Hypothalamus (tissue), 51 donors: ENCODE measurements at regions not wholly inside any gene's neighbourhood (a gene's known extent, or its start where the extent isn't known, plus 50 kb on each side); places are given as distances from the start of the nearest gene placed in this dataset.

Source experiments
- DNase-seq, 51 donors: peaks; one replicate each; lab custom pipeline; 2025; lab: John Stamatoyannopoulos, UW

DNA sequence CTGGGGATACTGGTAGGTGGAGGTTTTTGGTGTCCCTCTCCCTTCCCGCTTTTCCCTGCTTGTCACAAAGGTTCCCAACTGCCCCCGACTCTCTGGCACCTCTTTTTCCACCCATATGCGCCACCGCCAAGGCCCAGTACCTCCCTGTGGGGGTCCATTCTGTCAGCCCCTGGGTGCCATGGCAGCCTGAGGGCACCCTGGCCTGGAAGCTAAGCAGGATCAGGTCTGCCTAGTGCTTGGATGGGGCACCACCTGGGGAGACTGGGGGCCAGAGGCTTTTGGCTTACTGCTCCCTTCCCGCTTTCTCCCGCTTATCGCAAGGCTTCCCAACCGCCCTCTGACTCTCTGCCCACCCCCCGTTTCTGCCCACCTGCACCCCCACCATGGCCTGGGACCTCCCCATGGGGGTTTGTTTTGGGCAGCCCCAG lies 2286.4 kb downstream of the TP53TG3F start:
- DNase-seq: no peak

DNA sequence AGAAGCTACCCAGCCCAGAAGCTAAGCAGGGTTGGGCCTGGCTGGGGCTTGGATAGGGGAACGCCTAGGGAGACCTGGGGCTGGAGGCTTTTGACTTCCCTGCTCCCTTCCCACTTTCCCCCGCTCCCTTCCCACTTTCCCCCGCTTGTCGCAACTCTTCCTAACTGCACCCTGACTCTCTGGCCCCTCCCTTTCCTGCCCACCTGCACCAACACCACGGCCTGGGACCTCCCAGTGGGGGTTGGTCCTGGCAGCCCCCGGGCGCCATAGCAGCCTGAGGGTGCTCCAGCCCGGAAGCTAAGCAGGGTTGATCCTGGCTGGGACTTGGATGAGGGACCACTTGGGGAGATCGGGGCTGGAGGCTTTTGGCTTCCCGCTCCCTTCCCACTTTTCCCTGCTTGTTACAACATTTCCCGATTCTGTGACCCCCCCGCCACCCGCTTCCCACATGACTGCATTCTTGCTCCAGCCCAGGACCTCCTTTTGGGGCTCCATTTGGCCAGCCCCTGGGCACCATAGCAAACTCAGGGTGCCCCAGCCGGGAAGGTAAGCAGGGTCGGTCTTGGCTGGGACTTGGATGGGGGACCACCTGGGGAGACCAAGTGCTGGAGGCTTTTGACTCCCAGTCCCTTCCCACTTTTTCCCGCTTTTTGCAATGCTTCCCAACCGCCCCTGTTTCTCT lies 2287.0 kb downstream of the TP53TG3F start:
- DNase-seq: no peak

DNA sequence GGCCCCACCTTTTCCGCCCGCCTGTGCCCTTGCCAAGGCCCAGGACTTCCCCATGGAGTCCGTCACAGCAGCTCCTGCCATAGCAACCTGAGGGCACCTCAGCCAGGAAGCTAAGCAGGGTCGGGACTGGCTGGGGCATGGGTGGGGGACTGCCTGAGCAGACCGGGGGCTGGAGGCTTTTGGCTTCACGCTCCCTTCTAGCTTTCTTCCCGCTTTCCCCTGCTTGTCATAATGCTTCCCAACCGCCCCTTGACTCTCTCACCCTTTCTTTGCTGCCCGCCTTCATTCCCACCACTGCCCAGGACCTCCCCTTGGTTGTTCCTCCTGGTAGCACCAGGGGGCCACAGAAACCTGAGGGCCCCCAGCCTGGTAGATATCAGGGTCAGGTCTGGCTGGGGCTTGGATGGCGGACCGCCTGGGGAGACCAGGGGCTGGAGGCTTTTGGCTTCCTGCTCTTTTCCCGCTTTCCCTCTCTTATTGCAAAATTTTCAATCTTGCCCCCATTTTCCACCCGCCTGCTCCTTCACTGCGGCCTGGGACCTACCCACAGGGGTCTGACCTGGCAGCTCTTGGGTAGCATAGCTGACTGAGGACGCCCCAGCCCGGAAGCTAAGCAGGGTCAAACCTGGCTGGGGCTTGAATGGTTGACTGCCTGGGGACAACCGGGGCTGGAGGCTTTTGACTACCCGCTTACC lies 2287.7 kb downstream of the TP53TG3F start:
- no peak for DNase-seq

DNA sequence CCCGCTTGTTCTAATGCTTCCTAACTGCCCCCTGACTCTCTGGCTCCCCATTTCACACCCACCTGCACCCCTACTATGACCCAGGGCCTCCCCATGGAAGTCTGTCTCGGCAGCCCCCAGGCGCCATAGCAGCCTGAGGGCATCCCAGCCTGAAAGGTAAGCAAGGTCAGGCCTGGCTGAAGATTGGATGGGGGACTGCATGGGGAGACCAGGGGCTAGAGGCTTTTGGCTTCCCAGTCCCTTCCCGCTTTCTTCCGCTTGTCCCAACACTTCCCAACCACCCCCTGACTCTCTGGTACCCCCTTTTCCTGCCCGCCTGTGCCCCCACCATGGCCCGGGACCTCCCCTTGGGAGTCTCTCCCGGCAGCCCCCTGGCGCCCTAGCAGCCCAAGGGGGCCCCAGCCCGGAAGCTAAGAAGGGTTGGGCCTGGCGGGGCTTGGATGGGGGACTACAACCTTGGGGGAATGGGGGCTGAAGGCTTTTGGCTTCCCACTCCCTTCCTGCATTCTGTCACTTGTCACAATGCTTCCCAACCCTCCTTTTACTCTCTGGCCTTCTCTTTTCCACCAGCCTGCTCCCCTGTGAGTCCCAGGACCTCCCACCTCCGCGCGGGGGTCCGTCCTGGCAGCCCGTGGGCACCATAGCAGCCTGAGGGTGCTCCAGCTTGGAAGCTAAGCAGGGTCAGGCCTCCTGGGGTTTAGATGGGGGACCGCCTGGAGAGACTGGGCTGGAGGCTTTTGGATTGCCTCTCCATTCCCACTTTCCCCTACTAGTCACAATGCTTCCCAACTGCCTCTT lies 2288.4 kb downstream of the TP53TG3F start:
- DNase-seq: no peak

DNA sequence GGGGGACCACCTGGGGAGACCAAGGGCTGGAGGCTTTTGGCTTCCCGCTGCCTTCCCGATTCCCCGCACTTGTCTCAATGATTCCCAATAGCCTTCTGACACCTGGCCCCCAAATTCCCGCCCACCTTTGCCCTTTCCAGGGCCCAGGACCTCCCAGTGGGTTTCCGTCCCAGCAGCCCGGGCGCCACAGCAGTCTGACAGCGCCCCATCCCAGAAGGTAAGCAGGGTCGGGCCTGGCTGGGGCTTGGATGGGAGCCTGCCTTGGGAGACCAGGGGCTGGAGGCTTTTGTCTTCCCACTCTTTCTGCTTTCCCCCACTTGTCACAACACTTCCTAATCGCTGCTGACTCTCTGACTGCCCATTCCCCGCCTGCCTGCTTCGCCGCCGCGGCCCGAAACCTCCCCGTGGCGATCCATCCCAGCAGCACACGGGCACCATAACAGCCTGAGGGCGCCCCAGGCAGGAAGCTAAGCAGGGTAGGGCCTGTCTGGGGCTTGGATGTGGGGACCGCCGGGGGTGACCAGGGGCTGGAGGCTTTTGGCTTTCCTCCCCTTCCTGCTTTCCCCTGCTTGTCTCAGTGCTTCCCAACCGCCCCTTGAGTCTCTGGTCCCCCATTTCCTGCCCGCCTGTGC lies 2289.3 kb downstream of the TP53TG3F start:
- no peak for DNase-seq

DNA sequence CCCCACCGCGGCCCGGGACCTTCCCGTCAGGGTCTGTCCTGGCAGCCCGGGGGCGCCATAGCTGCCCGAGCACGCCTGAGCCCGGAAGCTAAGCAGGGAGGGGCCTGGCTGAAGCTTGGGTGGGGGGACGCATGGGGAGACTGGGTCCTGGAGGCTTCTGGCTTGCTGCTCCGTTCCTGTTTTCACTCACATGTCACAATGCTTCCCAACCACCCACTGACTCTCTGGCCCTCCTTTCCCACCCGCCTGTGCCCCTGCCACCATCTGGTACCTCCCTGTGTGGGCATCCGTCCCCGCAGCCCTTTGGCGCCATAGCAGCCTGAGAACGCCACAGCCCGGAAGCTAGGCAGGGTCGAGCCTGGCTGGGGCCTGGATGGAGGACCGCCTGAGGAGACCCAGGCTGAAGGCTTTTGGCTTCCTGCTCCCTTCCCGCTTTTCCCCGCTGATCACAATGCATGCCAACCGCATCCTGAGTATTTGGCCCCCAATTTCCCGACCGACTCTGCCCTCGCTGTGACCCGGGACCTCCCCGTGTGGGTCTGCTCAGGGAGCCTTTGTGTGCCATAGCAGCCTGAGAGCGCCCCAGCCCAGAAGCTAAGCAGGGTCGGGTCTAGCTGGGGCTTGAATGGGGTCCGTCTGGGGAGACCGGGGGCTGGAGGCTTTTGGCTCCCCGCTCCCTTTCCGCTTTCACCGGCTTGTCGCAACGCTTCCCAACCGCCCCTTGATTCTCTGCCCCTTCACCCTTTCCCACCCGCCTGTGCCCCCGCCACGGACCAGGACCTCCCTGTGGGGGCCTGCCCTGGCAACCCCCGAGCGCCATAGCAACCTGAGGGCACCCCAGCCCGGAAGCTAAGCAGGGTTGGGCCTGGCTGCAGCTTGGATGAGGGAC lies 2290.1 kb downstream of the TP53TG3F start:
- DNase-seq: no peak

DNA sequence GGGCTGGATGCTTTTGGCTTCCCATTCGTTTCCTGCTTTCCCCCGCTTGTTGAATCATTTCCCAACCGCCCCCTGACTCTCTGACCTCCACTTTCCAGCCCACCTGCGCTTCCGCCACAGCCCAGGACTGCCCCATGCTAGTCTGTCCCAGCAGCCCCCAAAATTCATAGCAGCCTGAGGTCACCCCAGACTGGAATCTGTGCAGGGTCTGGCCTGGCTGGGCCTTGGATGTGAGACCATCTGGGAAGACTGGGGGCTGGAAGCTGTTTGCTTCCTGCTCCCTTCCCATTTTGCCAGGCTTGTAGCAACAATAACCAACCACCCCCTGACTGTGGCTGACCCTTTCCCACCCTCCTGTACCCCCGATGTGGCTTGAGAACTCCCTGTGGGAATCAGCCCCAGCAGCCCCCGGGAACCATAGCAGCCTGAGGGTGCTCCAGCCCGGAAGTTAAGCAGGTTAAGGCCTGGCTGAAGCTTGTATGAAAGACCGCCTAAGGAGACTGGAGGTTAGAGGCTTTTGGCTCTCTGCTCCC lies 2290.8 kb downstream of the TP53TG3F start:
- DNase-seq: no peak

DNA sequence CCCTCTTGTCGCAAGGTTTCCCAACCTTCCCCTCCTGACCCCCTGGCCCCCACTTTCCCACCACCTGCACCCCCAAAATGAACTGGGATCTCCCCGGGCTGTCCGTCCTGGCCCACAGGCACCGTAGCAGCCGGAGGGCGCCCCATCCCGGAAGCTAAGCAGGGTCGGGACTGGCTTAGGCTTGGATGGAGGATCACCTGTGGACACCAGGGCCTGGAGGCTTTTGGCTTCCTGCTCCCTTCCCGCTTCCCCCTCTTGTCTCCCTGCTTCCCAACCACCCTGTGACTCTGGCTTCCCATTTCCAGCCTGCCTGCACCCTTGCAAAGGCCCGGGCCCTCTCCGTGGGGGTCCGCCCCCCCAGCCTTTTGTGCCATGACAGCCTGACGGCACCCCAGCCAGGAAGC lies 2291.3 kb downstream of the TP53TG3F start:
- no peak for DNase-seq

DNA sequence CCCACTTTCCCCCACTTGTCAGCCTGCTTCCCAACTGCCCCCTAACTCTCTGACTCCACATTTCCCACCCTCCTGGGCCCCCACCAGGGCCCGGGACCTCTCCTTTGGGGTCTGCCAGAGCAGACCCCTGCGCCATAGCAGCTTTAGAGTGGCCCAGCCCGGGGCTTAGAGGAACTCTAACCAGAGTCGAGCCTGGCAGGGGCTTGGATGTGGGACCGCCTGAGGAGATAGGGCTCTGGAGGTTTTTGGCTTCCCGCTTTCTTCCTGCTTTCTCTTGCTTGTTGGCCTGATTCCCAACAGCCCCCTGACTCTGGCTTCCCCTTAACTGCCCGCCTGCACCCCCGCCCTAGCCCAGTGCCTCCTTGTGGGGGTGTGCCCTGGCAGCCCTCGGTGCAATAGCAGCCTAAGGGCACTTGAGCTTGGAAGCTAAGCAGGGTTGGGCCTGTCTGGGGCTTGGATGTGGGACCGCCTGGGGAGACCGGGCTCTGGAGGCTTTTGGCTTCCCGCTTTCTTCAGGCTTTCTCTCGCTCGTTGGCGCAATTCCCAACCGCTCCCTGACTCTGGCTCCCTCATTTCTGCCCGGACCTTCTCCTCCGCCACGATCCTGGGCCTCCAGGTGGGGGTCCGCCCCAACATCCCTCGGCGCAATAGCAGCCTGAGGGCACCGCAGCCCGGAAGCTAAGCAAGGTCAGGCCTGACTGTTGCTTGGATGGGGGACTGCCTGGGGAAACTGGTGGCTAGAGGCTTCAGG lies 2292.0 kb downstream of the TP53TG3F start:
- no peak for DNase-seq

DNA sequence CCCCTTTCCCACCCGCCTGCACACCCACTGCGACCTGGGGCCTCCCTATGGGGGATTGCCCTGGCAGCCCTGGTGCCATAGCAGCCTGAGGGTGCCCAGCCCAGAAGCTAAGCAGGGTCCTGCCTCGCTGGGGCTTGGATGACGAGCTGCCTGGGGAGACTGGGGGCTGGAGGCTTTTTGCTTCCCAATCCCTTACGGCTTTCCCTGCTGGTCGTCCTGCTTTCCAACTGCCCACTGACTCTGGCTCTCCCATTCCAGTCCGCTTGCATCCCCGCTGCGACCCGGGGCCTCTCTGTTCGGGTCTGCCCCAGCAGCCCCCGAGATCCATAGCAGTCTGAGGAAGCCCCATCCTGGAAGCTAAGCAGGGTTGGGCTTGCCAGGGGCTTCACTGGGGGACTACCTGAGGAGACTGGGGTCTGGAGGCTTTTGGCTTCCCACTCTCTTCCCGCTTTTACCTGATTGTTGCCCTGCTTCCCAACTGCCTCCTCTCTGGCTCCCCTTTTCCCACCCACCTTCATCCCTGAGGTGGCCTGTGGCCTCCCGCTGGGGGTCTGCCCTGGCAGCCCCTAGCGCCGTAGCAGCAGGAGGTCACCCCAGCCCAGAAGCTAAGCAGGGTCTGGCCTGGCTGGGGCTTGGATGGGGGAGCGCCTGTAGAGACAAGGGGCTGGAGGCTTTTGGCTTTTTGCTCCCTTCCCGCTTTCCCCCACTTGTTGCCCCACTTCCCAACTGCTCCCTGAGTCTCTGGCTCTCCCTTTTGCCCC lies 2292.8 kb downstream of the TP53TG3F start:
- DNase-seq: no peak

DNA sequence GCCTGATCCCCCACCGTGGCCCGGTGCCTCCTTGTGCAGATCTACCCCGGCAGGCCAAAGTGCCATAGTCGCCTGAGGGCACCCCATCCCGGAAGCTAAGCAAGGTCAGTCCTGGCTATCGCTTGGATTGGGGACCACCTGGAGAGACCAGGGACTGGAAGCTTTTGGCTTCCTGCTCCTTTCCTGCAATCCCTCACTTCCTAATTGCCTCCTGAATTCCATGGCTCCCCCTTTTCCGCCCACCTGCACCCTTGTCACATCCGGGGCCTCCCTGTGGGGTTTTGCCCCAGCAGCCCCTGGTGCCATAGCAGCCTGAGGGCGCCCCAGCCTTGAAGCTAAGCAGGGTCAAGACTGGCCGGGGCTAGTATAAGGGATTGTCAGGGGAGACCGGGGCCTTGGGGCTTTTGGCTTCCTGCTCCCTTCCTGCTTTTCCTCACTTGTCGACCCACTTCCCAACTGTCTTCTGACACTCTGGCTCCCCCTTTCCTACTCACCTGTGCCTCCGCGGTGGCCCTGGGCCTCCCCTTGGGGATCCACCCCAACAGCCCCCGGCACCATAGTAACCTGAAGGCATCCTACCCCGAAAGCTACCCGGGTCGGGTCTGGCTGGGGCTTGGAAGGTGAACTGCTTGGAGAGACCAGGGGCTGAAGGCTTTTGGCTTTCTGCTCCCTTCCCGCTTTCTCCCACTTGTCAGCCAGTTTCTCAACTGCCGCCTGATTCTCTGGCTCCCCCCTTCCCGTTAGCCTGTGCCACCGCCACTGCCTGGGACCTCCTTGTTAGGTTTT lies 2293.6 kb downstream of the TP53TG3F start:
- no peak for DNase-seq

DNA sequence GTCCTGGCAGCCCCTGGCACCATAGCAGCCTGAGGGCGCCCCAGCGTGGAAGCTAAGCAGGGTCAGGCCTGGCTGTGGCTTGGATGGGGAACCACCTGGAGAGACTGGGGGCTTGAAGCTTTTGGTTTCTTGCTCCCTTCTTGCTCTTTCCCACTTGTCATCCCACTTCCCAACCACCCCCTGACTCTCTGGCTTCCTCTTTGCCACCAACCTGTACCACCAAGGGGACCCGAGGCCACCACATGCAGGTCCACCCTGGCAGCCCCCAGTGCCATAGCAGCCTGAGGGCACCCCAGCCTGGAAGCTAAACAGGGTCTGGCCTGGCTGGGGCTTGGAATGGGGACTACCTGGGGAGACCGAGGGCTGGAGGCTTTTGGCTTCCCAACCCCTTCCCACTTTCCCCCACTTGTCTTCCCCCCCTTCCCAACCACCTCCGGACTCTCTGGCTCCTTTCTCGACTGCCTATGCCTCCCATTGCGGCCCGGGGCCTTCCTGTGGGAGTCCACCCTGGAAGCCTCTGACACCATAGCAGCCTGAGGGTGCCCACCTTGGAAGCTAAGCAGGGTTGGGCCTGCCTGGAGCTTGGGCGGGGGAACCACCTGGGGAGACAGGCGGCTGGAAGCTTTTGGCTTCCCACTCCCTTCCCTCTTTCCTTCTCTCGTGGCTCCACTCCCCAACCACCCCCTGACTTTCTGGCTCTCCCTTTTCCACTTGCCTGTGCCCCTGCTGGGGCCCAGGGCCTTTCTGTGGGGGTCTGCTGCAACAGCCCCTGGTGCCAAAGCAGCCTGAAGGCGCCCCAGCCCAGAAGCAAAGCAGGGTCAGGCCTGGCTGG lies 2294.4 kb downstream of the TP53TG3F start:
- DNase-seq: no peak

DNA sequence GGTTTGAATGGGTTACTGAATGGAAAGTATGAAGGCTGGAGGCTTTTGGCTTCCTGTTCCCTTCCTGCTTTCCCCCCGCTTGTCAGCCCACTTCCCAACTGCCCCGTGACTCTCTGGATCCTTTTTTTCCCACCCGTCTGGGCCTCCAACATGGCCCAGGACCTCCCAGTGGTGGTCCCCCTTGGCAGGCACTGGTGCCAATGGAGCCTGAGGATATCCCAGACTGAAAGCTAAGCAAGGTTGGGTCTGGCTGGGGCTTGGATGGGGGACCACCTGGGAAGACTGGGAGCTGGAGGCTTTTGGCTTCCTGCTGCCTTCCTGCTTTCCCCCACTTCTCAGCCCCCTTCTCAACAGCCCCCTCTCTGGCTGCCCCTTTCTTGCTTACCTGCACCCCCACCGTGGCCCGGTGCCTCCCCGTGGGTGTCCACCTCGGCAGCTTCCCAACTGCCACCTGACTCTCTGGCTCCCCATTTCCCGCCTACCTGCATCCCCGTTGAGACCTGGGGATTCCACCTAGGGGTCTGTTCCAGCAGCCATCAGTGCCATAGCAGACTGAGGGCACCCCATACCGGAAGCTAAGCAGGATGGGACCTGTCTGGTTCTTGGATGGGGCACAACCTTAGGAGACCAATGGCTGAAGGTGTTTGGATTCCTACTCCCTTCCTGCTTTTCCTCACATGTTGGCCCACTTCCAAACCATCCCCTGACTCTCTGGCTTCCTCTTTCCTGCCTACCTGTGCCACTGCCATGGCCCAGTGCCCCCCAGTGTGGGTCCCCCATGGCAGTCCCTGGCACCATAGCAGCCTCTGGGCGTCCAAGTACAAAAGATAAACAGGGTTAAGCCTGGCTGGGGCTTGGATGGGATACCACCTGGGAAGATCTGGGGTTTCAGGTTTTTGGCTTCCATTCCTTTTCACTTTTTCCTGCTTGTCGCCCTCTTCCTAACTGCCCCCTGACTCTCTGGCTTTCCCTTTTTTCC lies 2295.3 kb downstream of the TP53TG3F start:
- no peak for DNase-seq

DNA sequence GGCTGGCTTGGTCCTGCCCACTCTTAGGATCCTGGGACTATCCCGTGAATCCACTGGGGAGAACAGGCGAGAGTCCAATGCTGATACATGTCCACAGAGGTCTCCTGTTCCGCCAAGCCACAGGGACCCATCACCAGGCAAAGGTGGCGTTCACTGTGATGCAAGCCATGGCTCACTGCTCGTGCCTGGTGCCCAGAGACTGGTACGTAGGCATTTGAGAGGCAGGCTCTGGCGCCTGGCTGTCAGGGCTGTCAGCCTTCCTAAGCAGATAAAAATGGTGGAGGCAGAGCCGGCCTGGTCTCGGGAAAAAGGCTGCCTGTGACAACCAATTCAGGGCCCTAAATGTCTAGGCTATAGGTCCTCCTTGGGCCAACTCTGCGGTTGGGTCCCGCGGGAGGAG lies 2329.0 kb downstream of the TP53TG3F start:
- no peak for DNase-seq

DNA sequence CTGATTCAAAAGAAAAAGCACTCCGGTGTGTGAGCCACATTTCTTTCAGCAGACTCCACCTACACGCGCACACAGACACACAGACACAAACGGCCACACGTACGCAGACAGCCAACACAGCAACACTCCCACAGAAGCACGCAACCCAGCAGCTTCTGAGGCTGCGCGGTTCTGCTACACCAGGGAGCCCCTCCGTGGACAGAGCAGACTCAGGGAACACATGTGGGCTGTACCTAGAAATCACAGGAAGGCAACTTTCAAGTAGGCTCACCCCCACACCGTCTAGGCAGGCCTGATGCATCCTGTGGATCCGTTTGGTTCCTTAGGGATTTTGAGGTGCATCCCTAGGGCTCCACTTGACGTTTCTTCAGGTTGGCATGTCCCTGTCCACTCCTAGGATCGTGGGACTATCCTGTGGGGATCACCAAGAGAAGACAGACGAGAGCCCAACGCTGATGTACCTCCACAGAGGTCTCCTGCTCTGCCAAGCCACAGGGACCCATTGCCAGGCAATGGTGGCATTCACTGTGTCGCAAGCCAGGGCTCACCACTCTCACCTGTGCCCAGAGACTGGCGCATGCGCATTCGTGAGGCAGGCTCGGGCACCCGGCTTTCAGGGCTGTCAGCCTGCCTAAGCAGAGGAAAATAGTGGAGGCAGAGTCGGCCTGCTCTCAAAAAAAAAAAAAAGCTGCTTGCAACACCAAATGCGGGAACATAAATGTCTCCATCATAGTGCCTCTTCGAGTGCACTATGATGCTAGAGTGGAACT lies 2333.3 kb downstream of the TP53TG3F start:
- DNase-seq: no peak
